ENCODE measurements at regions not wholly inside any gene's neighbourhood (a gene's known extent, or its start where the extent isn't known, plus 50 kb on each side); places are given as distances from the start of the nearest gene placed in this dataset.

GRCh38 chr1:96292141-96292540 lies 429.4 kb upstream of the PTBP2 start:
- no peak for TF ChIP-seq CTCF (conservative IDR thresholded peaks at IDR 0.05)
- no peak for TF ChIP-seq EZH2 (IDR thresholded peaks at IDR 0.05; ENCODE audit: low read depth)

All from PC-9 (cell line).